ENCODE measurements at regions not wholly inside any gene's neighbourhood (a gene's known extent, or its start where the extent isn't known, plus 50 kb on each side); places are given as distances from the start of the nearest gene placed in this dataset.

DNA sequence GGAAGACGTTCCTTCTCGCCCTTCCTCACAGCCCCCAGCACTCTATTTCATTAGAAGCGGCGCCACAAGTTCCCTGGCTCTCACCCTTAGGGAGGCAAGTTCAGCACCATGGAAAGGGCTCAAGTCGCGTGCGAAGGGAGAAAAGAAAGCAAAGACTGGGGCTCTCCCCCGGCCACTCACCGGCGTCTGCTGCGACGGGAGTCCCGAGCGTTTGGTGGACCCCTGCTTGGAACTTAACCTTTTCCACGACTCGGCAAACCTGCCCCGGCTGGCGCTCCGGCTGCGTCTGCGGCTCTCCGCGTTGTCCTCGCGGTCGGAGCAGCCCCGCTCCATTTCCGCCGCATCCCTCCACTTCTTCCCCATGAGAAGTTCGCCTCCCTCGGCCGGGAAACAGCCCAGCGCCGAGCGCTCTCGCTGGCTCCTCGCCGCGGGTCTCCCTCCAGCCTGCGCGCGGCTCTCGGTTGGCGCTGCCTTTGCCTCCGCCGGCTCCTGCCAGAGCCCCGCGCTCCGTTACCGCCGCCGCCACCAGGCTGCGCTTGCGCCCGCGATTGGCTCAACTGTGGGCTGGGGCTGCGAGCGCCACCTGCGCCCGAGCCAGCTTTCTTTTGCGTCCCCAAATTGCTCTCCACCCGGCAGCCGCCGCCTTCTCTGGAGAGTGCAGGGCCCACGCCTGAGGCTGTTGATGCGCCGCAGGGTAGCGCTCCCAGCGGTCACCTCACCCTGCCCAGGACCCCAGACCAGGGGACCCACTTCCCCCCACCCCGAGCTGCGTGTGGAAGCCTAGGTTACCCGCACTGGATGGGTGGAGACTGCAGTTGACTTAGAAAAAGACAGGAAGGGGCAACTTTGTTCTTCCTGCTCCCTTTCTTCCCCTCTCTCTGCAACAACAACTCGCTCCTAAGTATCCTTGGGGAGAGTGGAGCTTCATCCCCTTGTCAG, 321.6 kb downstream of the CEMIP2 start:
- H3K27me3 ChIP-seq (ENCODE audit: control insufficient read depth in 1 of 2, insufficient read depth in 2 of 2, low read length in 2 of 2) = peaks cover 29 to 40% of the 10 kb centered on the region in 2 experiments
- no peak overlapping the region for H3K27ac Mint-ChIP-seq
- POLR2A ChIA-PET = no interaction called here
- CTCF ChIA-PET = interaction anchor here (0.6 kb wide), 1 partner anchor 14 kb away, joined by 4 read pairs; no protein-coding TSS in a partner anchor
- TF ChIP-seq, protein P1, sequence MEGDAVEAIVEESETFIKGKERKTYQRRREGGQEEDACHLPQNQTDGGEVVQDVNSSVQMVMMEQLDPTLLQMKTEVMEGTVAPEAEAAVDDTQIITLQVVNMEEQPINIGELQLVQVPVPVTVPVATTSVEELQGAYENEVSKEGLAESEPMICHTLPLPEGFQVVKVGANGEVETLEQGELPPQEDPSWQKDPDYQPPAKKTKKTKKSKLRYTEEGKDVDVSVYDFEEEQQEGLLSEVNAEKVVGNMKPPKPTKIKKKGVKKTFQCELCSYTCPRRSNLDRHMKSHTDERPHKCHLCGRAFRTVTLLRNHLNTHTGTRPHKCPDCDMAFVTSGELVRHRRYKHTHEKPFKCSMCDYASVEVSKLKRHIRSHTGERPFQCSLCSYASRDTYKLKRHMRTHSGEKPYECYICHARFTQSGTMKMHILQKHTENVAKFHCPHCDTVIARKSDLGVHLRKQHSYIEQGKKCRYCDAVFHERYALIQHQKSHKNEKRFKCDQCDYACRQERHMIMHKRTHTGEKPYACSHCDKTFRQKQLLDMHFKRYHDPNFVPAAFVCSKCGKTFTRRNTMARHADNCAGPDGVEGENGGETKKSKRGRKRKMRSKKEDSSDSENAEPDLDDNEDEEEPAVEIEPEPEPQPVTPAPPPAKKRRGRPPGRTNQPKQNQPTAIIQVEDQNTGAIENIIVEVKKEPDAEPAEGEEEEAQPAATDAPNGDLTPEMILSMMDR (IDR thresholded peaks at IDR 0.05) = no peak
- H3K27ac ChIP-seq (ENCODE audit: low read depth in 1 of 2, low read length in 2 of 2) = no peak overlapping the region
- ATAC-seq (ENCODE audit: poor library complexity) (no peak), DNase-seq (peak in 2 of 14 experiments; percentile 5 to 26)
- intact Hi-C loops (cut with DNase I, micrococcal nuclease) = no loop called here
- H3K9me3 Mint-ChIP-seq = peaks cover 6% of the 10 kb centered on the region
- peaks cover 69% of the 10 kb centered on the region for H3K27me3 Mint-ChIP-seq
- no peaks in the 10 kb centered on the region for H3K36me3 Mint-ChIP-seq (ENCODE audit: low read depth)
- no peaks in the 10 kb centered on the region for H3K36me3 ChIP-seq (ENCODE audit: insufficient read depth, low read length)
- no peak overlapping the region for H3K4me3 ChIP-seq (ENCODE audit: low read length)
- peaks cover 7% of the 10 kb centered on the region for H3K4me1 ChIP-seq (ENCODE audit: insufficient read depth, low read length)
- H3K9me3 ChIP-seq (ENCODE audit: control insufficient read depth in 1 of 2, insufficient read depth in 1 of 2, low read length in 2 of 2) = peaks cover 2 to 10% of the 10 kb centered on the region in 2 experiments
- peaks cover 8% of the 10 kb centered on the region for H3K4me1 Mint-ChIP-seq (ENCODE audit: low read depth)
- H3K4me3 Mint-ChIP-seq = no peak overlapping the region

DNA sequence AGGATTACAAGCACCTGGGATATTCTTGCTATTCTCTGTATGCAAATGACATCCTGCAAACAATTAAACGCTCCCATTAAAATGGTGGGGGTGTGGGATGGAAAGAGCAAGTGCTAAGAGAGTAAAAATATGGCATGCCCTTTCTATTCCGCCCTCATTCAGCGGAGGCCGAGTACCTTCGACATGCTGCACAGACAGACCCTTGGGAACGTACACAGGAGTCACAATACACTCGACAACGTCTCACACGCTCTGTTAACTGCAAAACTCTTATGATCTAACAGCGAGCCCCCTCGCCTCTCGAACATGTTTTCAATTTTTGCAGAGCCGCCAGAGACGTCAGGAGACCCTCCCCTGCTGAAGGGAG, 322.2 kb downstream of the CEMIP2 start:
- Mint-ChIP-seq H3K27ac (no peak overlapping the region), H3K4me1 (ENCODE audit: low read depth) (peaks cover 8% of the 10 kb centered on the region), H3K9me3 (peaks cover 6% of the 10 kb centered on the region), H3K36me3 (ENCODE audit: low read depth) (no peaks in the 10 kb centered on the region), H3K27me3 (peaks cover 69% of the 10 kb centered on the region), H3K4me3 (no peak overlapping the region)
- peaks cover 29 to 40% of the 10 kb centered on the region in 2 experiments for H3K27me3 ChIP-seq (ENCODE audit: control insufficient read depth in 1 of 2, insufficient read depth in 2 of 2, low read length in 2 of 2)
- TF ChIP-seq, protein P1 (IDR thresholded peaks at IDR 0.05) = no peak
- no peak overlapping the region for H3K27ac ChIP-seq (ENCODE audit: low read depth in 1 of 2, low read length in 2 of 2)
- H3K4me1 ChIP-seq (ENCODE audit: insufficient read depth, low read length) = peaks cover 7% of the 10 kb centered on the region
- POLR2A ChIA-PET = no interaction called here
- CTCF ChIA-PET = no interaction called here
- peaks cover 0 to 10% of the 10 kb centered on the region in 2 experiments for H3K9me3 ChIP-seq (ENCODE audit: control insufficient read depth in 1 of 2, insufficient read depth in 1 of 2, low read length in 2 of 2)
- ATAC-seq (ENCODE audit: poor library complexity) (no peak), DNase-seq (no peak)
- intact Hi-C loops (cut with DNase I, micrococcal nuclease) = no loop called here
- no peaks in the 10 kb centered on the region for H3K36me3 ChIP-seq (ENCODE audit: insufficient read depth, low read length)
- no peak overlapping the region for H3K4me3 ChIP-seq (ENCODE audit: low read length)

GRCh38 chr9:71442937-71443336, 321.5 kb upstream of the TRPM3 start:
- Histone ChIP-seq H3K4me3 (ENCODE audit: low read length) (no peak overlapping the region), H3K9me3 (ENCODE audit: control insufficient read depth in 1 of 2, insufficient read depth in 1 of 2, low read length in 2 of 2) (peaks cover 0 to 10% of the 10 kb centered on the region in 2 experiments), H3K36me3 (ENCODE audit: insufficient read depth, low read length) (no peaks in the 10 kb centered on the region), H3K4me1 (ENCODE audit: insufficient read depth, low read length) (peaks cover 7% of the 10 kb centered on the region), H3K27ac (ENCODE audit: low read depth in 1 of 2, low read length in 2 of 2) (no peak overlapping the region), H3K27me3 (ENCODE audit: control insufficient read depth in 1 of 2, insufficient read depth in 2 of 2, low read length in 2 of 2) (peaks cover 22 to 27% of the 10 kb centered on the region in 2 experiments)
- no peak overlapping the region for H3K4me3 Mint-ChIP-seq
- no peak for DNase-seq
- POLR2A ChIA-PET = no interaction called here
- H3K9me3 Mint-ChIP-seq = no peaks in the 10 kb centered on the region
- CTCF ChIA-PET = no interaction called here
- no peaks in the 10 kb centered on the region for H3K36me3 Mint-ChIP-seq (ENCODE audit: low read depth)
- TF ChIP-seq, protein P1 (IDR thresholded peaks at IDR 0.05) = no peak
- ATAC-seq (ENCODE audit: poor library complexity) = no peak
- H3K27ac Mint-ChIP-seq = no peak overlapping the region
- peaks cover 8% of the 10 kb centered on the region for H3K4me1 Mint-ChIP-seq (ENCODE audit: low read depth)
- intact Hi-C loops (cut with DNase I, micrococcal nuclease) = no loop called here
- peaks cover 51% of the 10 kb centered on the region for H3K27me3 Mint-ChIP-seq

All from CD4-positive, alpha-beta T cell (primary cell).